GM19455 (cell line): ENCODE measurements at regions not wholly inside any gene's neighbourhood (a gene's known extent, or its start where the extent isn't known, plus 50 kb on each side); places are given as distances from the start of the nearest gene placed in this dataset.
"Not testable (repeated sequence)": the region's sequence is repeated elsewhere in the genome, so short reads cannot be mapped to it uniquely, and the experiment has no call there.

ENCODE experiments used
- ATAC-seq: cut with Tn5 transposase; IDR thresholded peaks from one replicate; pipeline ENCODE4 v1.9.1; 2021; ENCODE audit not compliant: unreplicated experiment

- no peak for ATAC-seq
Observed at GRCh38 chr12:62032870-62033269, 227.3 kb upstream of the USP15 start.

GRCh38 chr12:62044450-62045135, 215.6 kb upstream of the USP15 start:
- no peak for ATAC-seq

GRCh38 chr12:62045211-62045610, 215.0 kb upstream of the USP15 start:
- no peak for ATAC-seq

- ATAC-seq, result no peak
Observed at GRCh38 chr12:62050785-62051184, 209.4 kb upstream of the USP15 start.

GRCh38 chr12:62069976-62070375, 190.2 kb upstream of the USP15 start:
- ATAC-seq, result no peak

GRCh38 chr12:62073236-62073635, 187.0 kb upstream of the USP15 start:
- ATAC-seq, result not testable (repeated sequence)

- no peak for ATAC-seq
Observed at GRCh38 chr12:62075870-62076269, 184.3 kb upstream of the USP15 start.

- ATAC-seq, result no peak
Observed at GRCh38 chr12:62078020-62078419, 182.2 kb upstream of the USP15 start.

GRCh38 chr12:62082448-62082847, 177.8 kb upstream of the USP15 start:
- no peak for ATAC-seq

- ATAC-seq, result no peak
Observed at GRCh38 chr12:62098132-62098531, 162.1 kb upstream of the USP15 start.

- no peak for ATAC-seq
Observed at GRCh38 chr12:62103748-62104147, 156.5 kb upstream of the USP15 start.

GRCh38 chr12:62106547-62107185, 153.5 kb upstream of the USP15 start:
- no peak for ATAC-seq

- no peak for ATAC-seq
Observed at GRCh38 chr12:62113366-62114011, 146.7 kb upstream of the USP15 start.

GRCh38 chr12:62116986-62117385, 143.2 kb upstream of the USP15 start:
- ATAC-seq, result no peak

GRCh38 chr12:62123721-62124203, 136.4 kb upstream of the USP15 start:
- ATAC-seq, result peak; percentile 79

- no peak for ATAC-seq
Observed at GRCh38 chr12:62127516-62127915, 132.7 kb upstream of the USP15 start.

GRCh38 chr12:62128175-62128975, 131.8 kb upstream of the USP15 start:
- no peak for ATAC-seq

- no peak for ATAC-seq
Observed at GRCh38 chr12:62129291-62129690, 130.9 kb upstream of the USP15 start.

- no peak for ATAC-seq
Observed at GRCh38 chr12:62130402-62130801, 129.8 kb upstream of the USP15 start.

GRCh38 chr12:62130834-62131552, 129.2 kb upstream of the USP15 start:
- ATAC-seq, result no peak

GRCh38 chr12:62133440-62133839, 126.8 kb upstream of the USP15 start:
- ATAC-seq, result no peak
